Liver (tissue), 3 donors: ENCODE measurements at regions not wholly inside any gene's neighbourhood (a gene's known extent, or its start where the extent isn't known, plus 50 kb on each side); places are given as distances from the start of the nearest gene placed in this dataset.

Source experiments
- RAD21 ChIP-seq, 2 donors: IDR thresholded peaks; 2 replicates each; pipeline ENCODE4 v1.6.1; 2016; ENCODE audit warnings: antibody characterized with exemption in 2 of 2, mild to moderate bottlenecking in 2 of 2
- TF ChIP-seq, protein P1 (sequence below): fragments of 150-350 bp; IDR thresholded peaks from 2 replicates; pipeline ENCODE4 v1.5.1; 2017; ENCODE audit warnings: improper control_type of control experiment, low read depth, low read length; ENCODE audit not compliant: missing input control
- donor health status: healthy.
- donor health status: healthy.

DNA sequence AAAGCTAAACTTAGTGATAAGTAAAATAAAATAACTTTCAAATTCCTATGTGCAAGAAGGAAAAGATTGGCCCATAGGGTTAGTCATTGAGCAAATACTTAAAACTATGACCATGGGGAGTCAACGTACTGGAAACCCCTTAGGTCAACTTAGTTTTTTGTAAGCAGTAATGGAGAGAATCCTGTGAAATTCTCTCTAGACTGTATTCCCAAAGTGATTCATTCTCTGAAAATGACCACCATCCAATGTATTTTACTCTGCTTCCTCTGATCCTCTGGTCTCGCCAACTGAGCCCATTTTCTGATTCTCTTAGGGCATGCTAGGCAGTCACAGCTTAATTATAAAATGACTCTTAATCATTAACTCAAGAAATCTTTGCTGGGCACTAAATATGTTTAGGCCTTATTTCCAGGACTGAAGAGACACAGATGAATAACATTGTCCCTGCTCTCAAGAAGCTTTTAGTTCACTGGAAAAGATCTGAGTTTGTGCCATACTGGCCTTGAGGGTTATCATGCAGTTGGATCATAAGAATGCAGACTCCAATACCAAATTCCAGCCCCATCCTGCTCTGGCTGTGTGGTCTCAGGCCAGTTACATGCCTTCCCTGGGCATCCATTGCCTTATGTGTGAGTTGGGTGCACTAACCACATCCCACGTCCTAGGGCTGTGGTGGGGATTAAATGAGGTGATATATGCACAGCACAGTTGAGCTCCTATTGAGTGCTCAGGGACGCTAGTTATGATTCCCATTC lies 732.4 kb downstream of the AACS start:
- TF ChIP-seq, protein P1, sequence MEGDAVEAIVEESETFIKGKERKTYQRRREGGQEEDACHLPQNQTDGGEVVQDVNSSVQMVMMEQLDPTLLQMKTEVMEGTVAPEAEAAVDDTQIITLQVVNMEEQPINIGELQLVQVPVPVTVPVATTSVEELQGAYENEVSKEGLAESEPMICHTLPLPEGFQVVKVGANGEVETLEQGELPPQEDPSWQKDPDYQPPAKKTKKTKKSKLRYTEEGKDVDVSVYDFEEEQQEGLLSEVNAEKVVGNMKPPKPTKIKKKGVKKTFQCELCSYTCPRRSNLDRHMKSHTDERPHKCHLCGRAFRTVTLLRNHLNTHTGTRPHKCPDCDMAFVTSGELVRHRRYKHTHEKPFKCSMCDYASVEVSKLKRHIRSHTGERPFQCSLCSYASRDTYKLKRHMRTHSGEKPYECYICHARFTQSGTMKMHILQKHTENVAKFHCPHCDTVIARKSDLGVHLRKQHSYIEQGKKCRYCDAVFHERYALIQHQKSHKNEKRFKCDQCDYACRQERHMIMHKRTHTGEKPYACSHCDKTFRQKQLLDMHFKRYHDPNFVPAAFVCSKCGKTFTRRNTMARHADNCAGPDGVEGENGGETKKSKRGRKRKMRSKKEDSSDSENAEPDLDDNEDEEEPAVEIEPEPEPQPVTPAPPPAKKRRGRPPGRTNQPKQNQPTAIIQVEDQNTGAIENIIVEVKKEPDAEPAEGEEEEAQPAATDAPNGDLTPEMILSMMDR: no peak
- no peak for TF ChIP-seq RAD21 (IDR thresholded peaks at IDR 0.05)
